GM23338 (cell line): ENCODE measurements at regions not wholly inside any gene's neighbourhood (a gene's known extent, or its start where the extent isn't known, plus 50 kb on each side); places are given as distances from the start of the nearest gene placed in this dataset.

Experiments used
- ATAC-seq: fragments of 200-7000 bp; cut with Tn5 transposase; 3 replicates; pipeline ENCODE4 v1.9.1; 2020
- DNase-seq: peaks from one replicate; pipeline ENCODE4 v3.0.0-alpha.2; 2015; ENCODE audit warnings: low spot score
- H2AFZ ChIP-seq: fragments of 200-600 bp; sonication (generic); 2 replicates; pipeline ENCODE4 v1.8.0; 2016; ENCODE audit warnings: antibody characterized with exemption, mild to moderate bottlenecking, moderate library complexity
- H3F3A ChIP-seq: fragments of 200-600 bp; sonication (generic); replicated peaks from 2 replicates; pipeline ENCODE4 v1.8.0; 2017; ENCODE audit warnings: antibody characterized with exemption, mixed run types, low read depth
- H3K27ac ChIP-seq: fragments of 200-600 bp; sonication (generic); 2 replicates; pipeline ENCODE4 v1.6.1; 2016; ENCODE audit warnings: low read depth
- H3K27me3 ChIP-seq: fragments of 200-600 bp; sonication (generic); 2 replicates; pipeline ENCODE4 v1.8.0; 2016; ENCODE audit warnings: mild to moderate bottlenecking, mixed run types, moderate library complexity; ENCODE audit not compliant: insufficient read depth
- H3K36me3 ChIP-seq: fragments of 200-600 bp; sonication (generic); 2 replicates; pipeline ENCODE4 v1.8.0; 2016; ENCODE audit warnings: mild to moderate bottlenecking; ENCODE audit not compliant: insufficient read depth
- H3K4me1 ChIP-seq: fragments of 200-600 bp; sonication (generic); 2 replicates; pipeline ENCODE4 v1.8.0; 2016; ENCODE audit warnings: mild to moderate bottlenecking, moderate library complexity; ENCODE audit not compliant: insufficient read depth
- H3K4me2 ChIP-seq: fragments of 200-600 bp; sonication (generic); 2 replicates; pipeline ENCODE4 v1.7.1; 2017; ENCODE audit warnings: mixed run types
- H3K4me3 ChIP-seq: fragments of 200-600 bp; sonication (generic); 2 replicates; pipeline ENCODE4 v1.6.1; 2016; ENCODE audit warnings: mixed run types
- H3K79me2 ChIP-seq: fragments of 200-600 bp; sonication (generic); replicated peaks from 2 replicates; pipeline ENCODE4 v1.8.0; 2017; ENCODE audit warnings: mild to moderate bottlenecking; ENCODE audit not compliant: insufficient read depth
- H3K9me2 ChIP-seq: fragments of 200-600 bp; sonication (generic); 2 replicates; pipeline ENCODE4 v1.8.0; 2017; ENCODE audit not compliant: insufficient read depth
- H4K20me1 ChIP-seq: fragments of 200-600 bp; sonication (generic); replicated peaks from 2 replicates; pipeline ENCODE4 v1.8.0; 2017; ENCODE audit warnings: mild to moderate bottlenecking; ENCODE audit not compliant: insufficient read depth
- H3K27ac Mint-ChIP-seq: 2 replicates; pipeline ENCODE4 v1.8.0; 2020; ENCODE audit warnings: inconsistent platforms, mild to moderate bottlenecking, moderate library complexity, mixed read lengths
- H3K27me3 Mint-ChIP-seq: 3 replicates; pipeline ENCODE4 v1.8.0; 2022; ENCODE audit warnings: low read depth, mild to moderate bottlenecking, moderate library complexity, mixed read lengths, inconsistent platforms; ENCODE audit not compliant: insufficient read depth, poor library complexity
- H3K36me3 Mint-ChIP-seq: 3 replicates; pipeline ENCODE4 v1.8.0; 2021; ENCODE audit warnings: low read depth, mild to moderate bottlenecking, inconsistent platforms, moderate library complexity, mixed read lengths
- H3K4me1 Mint-ChIP-seq: 3 replicates; pipeline ENCODE4 v1.8.0; 2020; ENCODE audit warnings: mild to moderate bottlenecking, inconsistent platforms, mixed read lengths
- H3K4me3 Mint-ChIP-seq: 3 replicates; pipeline ENCODE4 v1.8.0; 2021; ENCODE audit warnings: moderate library complexity, mild to moderate bottlenecking, inconsistent platforms, mixed read lengths
- H3K9me3 Mint-ChIP-seq: 3 replicates; pipeline ENCODE4 v1.8.0; 2020; ENCODE audit warnings: moderate library complexity, mild to moderate bottlenecking, inconsistent platforms, mixed read lengths
- CTCF ChIP-seq, 2 experiments: fragments of 200-600 bp in 1 of 2; sonication (generic) in 1 of 2; conservative IDR thresholded peaks; 2 replicates each; pipeline versions ENCODE4 v1.5.1 to v1.6.1; 2016 to 2017; ENCODE audit warnings: antibody characterized with exemption in 2 of 2, low read depth in 2 of 2, mild to moderate bottlenecking in 2 of 2, moderate library complexity in 1 of 2
- ETS1 ChIP-seq: IDR thresholded peaks from 2 replicates; pipeline ENCODE4 v1.6.1; 2016; ENCODE audit warnings: antibody characterized with exemption
- EZH2 ChIP-seq: fragments of 200-600 bp; sonication (generic); IDR thresholded peaks from one replicate; pipeline ENCODE4 v1.8.0; 2017; ENCODE audit warnings: antibody characterized with exemption, mild to moderate bottlenecking, low read depth; ENCODE audit not compliant: unreplicated experiment
- EZH2phosphoT487 ChIP-seq: fragments of 200-600 bp; sonication (generic); IDR thresholded peaks from one replicate; pipeline ENCODE4 v1.8.1; 2018; ENCODE audit warnings: antibody characterized with exemption; ENCODE audit not compliant: unreplicated experiment
- NANOG ChIP-seq: IDR thresholded peaks from 2 replicates; pipeline ENCODE4 v1.6.1; 2016; ENCODE audit warnings: antibody characterized with exemption, borderline replicate concordance
- POLR2AphosphoS5 ChIP-seq: IDR thresholded peaks from 2 replicates; pipeline ENCODE4 v1.6.1; 2016; ENCODE audit warnings: antibody characterized with exemption, low read depth
- REST ChIP-seq: IDR thresholded peaks from one replicate; pipeline ENCODE4 v1.6.1; 2018; ENCODE audit warnings: antibody characterized with exemption; ENCODE audit not compliant: unreplicated experiment
- STAT1 ChIP-seq: IDR thresholded peaks from one replicate; pipeline ENCODE4 v1.6.1; 2016; ENCODE audit warnings: antibody characterized with exemption; ENCODE audit not compliant: unreplicated experiment
- ZNF114 ChIP-seq: fragments of 250-450 bp; sonication (Bioruptor Pico); IDR thresholded peaks from 2 replicates; pipeline ENCODE4 v1.5.0; 2020; ENCODE audit warnings: mild to moderate bottlenecking, moderate library complexity
- TF ChIP-seq, protein P1 (sequence below): fragments of 250-450 bp; sonication (Bioruptor Pico); IDR thresholded peaks from 2 replicates; pipeline ENCODE4 v1.5.0; 2020; ENCODE audit warnings: mild to moderate bottlenecking, moderate library complexity

DNA sequence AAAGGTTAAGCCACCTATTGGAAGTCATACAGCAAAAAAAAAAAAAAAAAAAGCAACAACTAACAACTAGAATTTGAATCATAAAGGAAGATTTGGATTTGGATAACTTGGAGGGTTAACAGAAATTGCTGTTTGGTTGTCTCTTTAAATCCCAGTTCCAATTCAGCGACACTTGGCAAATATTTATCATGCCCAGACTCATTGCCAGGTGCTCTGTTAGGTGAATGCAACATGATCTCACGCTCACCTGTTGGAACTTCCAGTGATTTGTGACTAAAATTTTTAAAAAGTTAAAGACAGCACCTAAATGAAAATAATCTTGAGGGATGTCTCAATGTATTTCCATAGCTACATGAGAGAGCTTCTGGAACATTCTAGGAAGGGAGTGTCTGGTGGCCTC, 103.7 kb downstream of the TBX3 start:
- Histone ChIP-seq H3K79me2 (no peaks in the 10 kb centered on the region), H3K4me3 (no peak overlapping the region), H3K4me2 (no peak overlapping the region), H2AFZ (no peak overlapping the region), H3K36me3 (0 out of 2 replicates have a peak, but pooled peaks cover 3% of the 10 kb centered on the region), H3K9me2 (no peaks in the 10 kb centered on the region), H3K27me3 (no peaks in the 10 kb centered on the region), H4K20me1 (no peaks in the 10 kb centered on the region), H3F3A (no peaks in the 10 kb centered on the region), H3K4me1 (no peaks in the 10 kb centered on the region), H3K27ac (no peak overlapping the region)
- Mint-ChIP-seq H3K4me1 (no peaks in the 10 kb centered on the region), H3K36me3 (no peaks in the 10 kb centered on the region), H3K9me3 (peaks cover 9% of the 10 kb centered on the region; the same call in 2 of the 3 replicates), H3K27me3 (peaks cover 4% of the 10 kb centered on the region), H3K4me3 (no peak overlapping the region), H3K27ac (no peak overlapping the region)
- DNase-seq (no peak), ATAC-seq (no peak)
- no peak for TF ChIP-seq ZNF114 (CRISPR knock-in tag)

GRCh38 chr12:114579389-114579788, 104.6 kb downstream of the TBX3 start:
- no peaks in the 10 kb centered on the region for H3K79me2 ChIP-seq
- peaks cover 4% of the 10 kb centered on the region for H3K27me3 Mint-ChIP-seq
- DNase-seq, result no peak
- TF ChIP-seq EZH2 (no peak), REST (no peak), EZH2phosphoT487 (no peak), CTCF (conservative IDR thresholded peaks at IDR 0.05; ENCODE audit: low read depth in 2 of 2) (no peak), POLR2AphosphoS5 (no peak), ETS1 (no peak), ZNF114 (CRISPR knock-in tag) (no peak), NANOG (no peak), STAT1 (no peak)
- TF ChIP-seq, protein P1, sequence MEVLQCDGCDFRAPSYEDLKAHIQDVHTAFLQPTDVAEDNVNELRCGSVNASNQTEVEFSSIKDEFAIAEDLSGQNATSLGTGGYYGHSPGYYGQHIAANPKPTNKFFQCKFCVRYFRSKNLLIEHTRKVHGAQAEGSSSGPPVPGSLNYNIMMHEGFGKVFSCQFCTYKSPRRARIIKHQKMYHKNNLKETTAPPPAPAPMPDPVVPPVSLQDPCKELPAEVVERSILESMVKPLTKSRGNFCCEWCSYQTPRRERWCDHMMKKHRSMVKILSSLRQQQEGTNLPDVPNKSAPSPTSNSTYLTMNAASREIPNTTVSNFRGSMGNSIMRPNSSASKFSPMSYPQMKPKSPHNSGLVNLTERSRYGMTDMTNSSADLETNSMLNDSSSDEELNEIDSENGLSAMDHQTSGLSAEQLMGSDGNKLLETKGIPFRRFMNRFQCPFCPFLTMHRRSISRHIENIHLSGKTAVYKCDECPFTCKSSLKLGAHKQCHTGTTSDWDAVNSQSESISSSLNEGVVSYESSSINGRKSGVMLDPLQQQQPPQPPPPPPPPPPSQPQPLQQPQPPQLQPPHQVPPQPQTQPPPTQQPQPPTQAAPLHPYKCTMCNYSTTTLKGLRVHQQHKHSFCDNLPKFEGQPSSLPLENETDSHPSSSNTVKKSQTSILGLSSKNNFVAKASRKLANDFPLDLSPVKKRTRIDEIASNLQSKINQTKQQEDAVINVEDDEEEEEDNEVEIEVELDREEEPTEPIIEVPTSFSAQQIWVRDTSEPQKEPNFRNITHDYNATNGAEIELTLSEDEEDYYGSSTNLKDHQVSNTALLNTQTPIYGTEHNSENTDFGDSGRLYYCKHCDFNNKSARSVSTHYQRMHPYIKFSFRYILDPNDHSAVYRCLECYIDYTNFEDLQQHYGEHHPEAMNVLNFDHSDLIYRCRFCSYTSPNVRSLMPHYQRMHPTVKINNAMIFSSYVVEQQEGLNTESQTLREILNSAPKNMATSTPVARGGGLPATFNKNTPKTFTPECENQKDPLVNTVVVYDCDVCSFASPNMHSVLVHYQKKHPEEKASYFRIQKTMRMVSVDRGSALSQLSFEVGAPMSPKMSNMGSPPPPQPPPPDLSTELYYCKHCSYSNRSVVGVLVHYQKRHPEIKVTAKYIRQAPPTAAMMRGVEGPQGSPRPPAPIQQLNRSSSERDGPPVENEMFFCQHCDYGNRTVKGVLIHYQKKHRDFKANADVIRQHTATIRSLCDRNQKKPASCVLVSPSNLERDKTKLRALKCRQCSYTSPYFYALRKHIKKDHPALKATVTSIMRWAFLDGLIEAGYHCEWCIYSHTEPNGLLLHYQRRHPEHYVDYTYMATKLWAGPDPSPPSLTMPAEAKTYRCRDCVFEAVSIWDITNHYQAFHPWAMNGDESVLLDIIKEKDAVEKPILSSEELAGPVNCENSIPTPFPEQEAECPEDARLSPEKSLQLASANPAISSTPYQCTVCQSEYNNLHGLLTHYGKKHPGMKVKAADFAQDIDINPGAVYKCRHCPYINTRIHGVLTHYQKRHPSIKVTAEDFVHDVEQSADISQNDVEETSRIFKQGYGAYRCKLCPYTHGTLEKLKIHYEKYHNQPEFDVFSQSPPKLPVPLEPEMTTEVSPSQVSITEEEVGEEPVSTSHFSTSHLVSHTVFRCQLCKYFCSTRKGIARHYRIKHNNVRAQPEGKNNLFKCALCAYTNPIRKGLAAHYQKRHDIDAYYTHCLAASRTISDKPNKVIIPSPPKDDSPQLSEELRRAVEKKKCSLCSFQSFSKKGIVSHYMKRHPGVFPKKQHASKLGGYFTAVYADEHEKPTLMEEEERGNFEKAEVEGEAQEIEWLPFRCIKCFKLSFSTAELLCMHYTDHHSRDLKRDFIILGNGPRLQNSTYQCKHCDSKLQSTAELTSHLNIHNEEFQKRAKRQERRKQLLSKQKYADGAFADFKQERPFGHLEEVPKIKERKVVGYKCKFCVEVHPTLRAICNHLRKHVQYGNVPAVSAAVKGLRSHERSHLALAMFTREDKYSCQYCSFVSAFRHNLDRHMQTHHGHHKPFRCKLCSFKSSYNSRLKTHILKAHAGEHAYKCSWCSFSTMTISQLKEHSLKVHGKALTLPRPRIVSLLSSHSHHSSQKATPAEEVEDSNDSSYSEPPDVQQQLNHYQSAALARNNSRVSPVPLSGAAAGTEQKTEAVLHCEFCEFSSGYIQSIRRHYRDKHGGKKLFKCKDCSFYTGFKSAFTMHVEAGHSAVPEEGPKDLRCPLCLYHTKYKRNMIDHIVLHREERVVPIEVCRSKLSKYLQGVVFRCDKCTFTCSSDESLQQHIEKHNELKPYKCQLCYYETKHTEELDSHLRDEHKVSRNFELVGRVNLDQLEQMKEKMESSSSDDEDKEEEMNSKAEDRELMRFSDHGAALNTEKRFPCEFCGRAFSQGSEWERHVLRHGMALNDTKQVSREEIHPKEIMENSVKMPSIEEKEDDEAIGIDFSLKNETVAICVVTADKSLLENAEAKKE (CRISPR knock-in tag), result no peak

More at GRCh38 chr12:114579389-114579788, 104.6 kb downstream of the TBX3 start:
- Histone ChIP-seq H3K9me2 (no peaks in the 10 kb centered on the region), H3K27me3 (no peaks in the 10 kb centered on the region), H2AFZ (no peak overlapping the region), H3K4me2 (no peak overlapping the region), H3K27ac (no peak overlapping the region), H4K20me1 (no peaks in the 10 kb centered on the region), H3K4me1 (no peaks in the 10 kb centered on the region), H3K4me3 (no peak overlapping the region), H3K36me3 (0 out of 2 replicates have a peak, but pooled peaks cover 3% of the 10 kb centered on the region), H3F3A (no peaks in the 10 kb centered on the region)
- Mint-ChIP-seq H3K9me3 (peaks cover 3% of the 10 kb centered on the region; the same call in 1 of the 3 replicates), H3K27ac (no peak overlapping the region), H3K4me3 (no peak overlapping the region), H3K4me1 (no peaks in the 10 kb centered on the region), H3K36me3 (no peaks in the 10 kb centered on the region)
- no peak for ATAC-seq
